HG02678 (cell line): ENCODE measurements at regions not wholly inside any gene's neighbourhood (a gene's known extent, or its start where the extent isn't known, plus 50 kb on each side); places are given as distances from the start of the nearest gene placed in this dataset.
"Not testable (repeated sequence)": the region's sequence is repeated elsewhere in the genome, so short reads cannot be mapped to it uniquely, and the experiment has no call there.

Source experiments
- ATAC-seq: cut with Tn5 transposase; IDR thresholded peaks from one replicate; pipeline ENCODE4 v1.9.1; 2021; ENCODE audit warnings: mild to moderate bottlenecking, moderate library complexity; ENCODE audit not compliant: unreplicated experiment

DNA sequence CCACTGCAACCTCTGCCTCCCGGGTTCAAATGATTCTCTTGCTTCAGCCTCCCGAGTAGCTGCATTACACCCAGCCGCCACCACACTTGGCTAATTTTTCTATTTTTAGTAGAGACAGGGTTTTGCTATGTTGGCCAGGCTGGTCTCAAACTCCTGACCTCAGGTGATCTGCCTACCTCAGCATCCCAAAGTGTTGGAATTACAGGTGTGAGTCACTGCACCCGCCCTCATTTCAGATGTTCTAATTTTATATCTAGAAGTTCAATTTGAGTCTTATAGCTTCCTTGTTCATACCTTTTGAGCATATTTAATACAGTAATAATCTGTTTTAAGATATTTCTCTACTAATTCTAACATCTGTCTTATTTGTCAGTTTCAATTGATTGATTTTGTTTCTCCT lies 159.1 kb downstream of the CYB561 start:
- ATAC-seq: not testable (repeated sequence)

DNA sequence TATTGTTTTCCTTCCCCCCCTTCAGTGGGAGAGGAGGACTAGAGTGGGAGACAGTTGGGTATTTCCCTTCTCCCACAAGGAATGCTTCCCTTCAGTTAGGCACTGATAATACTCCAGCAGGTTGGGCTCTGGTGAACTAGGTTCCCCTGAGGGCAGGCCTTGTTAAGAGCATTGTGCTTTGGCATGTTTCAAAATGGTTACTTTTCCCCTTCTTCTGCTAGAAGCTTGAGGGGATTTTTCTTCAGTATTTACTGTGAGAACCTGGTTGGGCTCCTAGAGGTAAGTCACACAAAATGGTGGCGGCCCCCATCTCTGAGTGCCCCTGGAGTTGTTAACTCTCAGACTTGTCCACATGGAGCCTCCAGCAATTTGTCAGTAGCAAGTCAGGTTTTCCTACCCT lies 156.2 kb downstream of the CYB561 start:
- no peak for ATAC-seq

DNA sequence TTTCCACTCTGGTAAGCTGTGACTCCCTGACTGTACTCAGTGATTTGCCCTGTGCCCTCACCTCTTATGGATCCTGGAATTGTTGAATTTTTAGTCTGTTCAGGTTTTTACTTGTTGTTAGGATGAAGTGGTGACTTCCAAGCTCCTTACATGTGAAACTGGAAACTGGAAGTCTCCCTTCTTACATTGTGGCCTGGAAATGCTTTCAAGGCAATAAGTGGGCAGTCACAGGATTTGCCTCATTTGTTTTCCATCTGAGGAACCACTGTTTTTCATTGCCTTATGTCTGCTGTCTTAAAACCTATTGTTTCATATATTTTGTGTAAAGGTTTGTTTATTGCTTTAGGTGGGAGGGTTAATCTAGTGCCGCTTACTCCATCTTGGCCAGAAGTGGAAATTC lies 155.8 kb downstream of the CYB561 start:
- ATAC-seq: no peak

DNA sequence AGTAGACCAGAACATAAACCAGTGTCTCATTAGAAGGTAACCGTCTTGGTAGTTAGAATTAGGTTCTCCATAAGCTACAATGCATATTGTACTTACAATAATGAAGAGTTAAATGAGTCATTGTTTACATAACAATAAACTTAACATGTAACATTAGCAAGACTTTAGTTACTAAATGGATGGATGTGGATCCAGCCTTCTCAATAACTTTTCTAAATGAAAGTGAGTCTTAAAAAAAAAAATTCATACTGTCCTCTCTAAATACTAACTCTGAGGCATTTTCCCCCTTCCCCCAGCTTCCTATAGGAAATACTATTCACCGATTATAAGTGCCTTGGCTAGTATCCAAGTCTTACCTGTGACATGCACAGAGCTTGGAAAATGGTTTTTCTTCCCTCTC lies 155.3 kb downstream of the CYB561 start:
- ATAC-seq: no peak

DNA sequence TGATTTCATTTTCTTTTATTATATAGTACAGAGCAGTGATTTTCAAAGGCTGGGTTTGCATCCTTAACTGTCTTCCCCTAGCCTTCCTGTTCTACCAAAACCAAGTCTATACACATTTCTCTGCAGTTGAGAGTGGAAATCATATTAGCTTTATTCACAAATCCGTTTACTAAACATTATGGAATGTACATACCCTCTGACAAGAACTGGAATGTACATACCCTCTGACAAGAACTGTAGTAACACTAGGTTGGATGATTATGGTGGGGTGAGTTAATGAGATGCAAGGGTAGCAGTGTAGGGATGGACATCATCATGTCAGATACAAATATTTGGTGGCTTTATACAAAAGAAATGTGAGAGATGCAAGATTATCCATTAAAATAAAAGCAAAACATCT lies 154.8 kb downstream of the CYB561 start:
- no peak for ATAC-seq

DNA sequence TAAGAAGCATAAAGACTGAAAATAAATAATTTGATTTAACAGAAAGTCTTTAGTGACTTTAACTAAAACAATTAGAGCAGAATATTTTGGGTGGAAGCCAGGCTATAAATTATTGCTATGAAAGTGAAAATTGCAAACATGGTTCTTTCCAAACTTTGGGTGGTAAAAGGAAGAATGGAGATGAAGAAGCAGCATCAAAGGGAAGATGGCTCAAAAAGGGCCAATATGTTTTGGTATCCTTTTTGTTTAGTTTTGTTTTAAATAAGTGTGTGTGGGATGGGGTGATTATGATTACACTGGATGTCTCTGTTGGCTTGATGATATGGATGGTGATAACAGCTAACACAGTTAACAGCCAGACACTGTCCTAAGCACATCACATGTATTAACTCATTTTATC lies 153.7 kb downstream of the CYB561 start:
- ATAC-seq: no peak

DNA sequence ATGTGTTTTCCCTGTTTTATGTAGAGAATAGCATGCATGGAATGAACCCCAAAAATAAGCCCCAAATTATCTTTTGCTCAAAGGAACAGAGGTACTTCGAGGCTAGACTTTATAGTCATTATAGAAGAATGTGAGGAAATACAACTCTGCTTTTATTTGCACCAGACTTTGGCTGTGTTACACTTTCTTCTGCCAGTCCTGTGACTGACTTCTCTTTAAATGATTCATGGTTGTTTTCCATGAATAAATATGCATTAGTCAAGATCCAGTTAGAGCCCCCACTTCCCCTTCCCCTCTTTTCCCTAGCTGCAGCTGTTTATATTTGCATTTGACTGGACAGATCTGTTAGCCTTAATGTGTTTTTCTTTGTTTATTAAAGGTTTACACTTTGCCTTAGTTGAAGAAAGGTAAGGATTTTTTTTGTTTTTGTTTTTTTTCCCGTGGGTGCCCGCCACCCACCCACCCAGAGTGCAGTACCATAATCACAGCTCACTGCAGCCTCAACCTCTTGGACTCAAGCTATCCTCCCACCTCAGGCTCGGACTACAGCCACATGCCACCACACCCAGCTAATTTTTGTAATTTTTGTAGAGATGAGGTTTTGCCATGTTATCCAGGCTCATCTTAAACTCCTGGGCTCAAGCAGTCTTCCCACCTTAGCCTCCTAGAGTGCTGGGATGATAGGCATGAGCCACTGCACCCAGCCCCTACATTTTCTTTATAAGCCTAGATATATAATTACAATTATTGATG lies 152.6 kb downstream of the CYB561 start:
- no peak for ATAC-seq

DNA sequence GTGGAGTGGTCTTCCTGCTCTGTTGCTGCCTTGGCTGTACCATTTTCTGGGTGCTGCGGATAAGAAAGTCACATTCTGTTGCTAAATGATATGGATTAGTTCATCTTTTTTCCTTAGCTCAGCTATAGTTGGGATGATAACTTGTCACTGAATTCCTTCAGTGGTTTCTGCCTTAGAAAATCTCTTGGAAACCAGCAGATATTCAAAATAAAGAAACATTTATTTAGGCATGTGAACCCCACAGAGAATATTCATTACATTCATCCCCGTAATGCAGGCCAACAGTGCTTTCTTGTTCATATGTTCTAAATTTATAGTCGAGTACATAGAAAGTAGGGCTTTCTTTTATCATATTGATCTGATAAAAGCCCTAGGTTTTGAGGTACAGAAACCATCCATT lies 151.3 kb downstream of the CYB561 start:
- no peak for ATAC-seq

DNA sequence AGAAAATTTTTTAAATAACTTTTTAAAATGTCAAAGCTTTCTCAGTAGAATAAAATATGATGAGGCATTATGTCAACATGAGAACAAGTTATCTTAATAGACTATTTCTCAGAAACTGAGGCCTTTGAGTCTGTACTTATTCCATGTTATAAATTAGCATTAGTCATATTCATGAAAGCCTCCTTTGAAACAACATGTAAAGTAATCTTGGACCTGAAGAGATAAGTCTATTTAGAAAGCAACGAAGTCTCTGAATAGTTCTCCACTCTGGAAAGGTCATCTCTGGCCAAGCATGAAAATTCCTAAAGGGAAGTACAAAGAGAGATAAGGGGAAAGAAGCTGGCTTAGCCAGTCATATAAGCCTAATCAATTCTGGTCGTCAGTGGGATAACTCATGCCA lies 150.8 kb downstream of the CYB561 start:
- no peak for ATAC-seq

DNA sequence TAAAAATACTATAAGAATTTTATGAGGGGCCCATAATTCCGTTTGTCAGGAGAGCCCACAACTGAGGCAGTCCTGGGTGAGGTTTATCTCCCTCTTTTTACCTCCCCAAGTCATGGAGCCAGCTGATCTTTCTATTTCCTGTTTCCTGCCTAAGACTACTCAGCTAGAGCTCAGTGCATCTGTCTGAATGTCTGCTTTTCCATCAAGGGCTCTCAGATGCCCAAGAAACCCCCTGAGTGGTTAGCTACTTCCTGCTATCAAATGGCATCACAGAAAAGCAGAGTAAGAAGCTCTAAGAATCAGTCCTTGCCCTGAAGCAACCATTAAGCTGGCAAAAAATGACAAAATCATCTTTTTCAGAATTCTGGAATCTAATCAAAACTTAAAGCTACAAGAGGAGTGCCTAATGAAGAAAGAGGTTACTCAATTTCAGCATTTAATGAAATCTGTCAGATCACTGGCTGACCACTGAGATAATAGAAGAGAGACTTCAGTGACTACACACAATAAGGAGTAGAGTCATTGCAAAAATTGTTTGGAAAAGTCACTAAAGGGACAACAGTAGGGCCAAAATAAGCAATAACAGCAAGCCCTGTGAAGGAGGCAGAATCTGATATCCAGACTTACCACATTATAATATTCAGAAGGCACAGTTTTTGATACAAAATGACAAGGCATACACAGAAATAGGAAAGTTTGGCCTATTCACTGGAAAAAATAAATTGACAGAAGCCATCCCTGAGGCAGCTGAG lies 150.1 kb downstream of the CYB561 start:
- no peak for ATAC-seq

DNA sequence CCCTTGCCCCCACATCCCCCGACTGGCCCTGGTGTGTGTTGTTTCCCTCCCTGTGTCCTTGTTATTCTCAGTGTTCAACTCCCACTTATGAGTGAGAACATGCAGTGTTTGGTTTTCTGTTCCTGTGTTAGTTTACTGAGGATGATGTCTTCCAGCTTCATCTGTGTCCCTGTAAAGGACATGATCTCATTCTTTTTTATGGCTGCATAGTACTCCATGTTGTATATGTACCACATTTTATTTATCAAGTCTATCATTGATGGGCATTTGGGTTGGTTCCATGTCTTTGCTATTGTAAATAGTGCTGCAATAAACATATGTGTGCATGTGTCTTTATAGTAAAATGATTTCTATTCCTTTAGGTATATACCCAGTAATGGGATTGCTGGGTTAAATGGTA lies 147.2 kb downstream of the CYB561 start:
- ATAC-seq: not testable (repeated sequence)

DNA sequence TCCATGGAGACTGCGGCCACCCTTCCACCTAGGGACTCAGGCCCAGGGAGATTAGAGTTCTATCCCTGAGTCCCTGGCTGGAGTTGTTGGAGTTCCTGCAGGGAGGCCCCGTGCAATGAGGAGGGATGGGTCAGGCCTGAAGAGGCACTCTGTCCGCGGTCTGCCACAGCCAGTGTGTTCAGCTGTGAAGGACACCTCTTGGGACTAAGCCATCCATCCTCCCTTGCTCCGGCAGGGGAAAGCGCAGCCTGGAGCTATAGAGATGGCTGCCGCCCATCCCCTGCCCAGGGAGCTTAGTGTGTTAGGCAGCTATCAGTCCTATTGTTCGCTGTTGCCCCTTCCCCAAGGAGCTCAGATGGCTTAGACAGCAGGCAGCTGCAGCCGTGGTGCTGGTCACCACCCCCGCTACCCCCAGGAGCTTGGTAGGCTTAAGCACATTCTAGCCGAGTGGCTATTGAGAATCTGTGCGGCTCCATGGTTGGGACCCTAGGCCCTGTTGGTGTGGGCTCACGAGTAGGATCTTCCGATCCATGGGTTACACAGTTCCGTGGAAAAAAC lies 141.3 kb downstream of the CYB561 start:
- no peak for ATAC-seq

DNA sequence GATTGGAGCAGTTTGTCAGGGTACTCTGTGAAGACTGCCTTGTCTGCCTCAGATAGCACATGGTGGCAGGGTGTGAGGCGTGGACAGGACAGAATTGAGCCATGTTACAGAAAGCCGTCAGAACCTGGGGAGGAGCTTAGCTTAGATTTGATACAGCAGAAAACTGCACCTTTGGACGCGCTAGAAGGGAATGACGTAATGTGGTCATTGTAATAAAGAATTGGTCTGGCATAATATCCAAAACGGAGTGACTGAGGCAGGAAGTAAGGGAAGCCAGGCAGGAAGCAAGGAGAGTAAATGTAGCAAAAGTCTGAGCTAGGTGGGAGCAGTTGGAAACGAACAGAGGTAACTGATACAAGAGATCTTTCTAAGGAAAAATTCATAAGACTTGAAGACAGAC lies 140.2 kb downstream of the CYB561 start:
- ATAC-seq: no peak

DNA sequence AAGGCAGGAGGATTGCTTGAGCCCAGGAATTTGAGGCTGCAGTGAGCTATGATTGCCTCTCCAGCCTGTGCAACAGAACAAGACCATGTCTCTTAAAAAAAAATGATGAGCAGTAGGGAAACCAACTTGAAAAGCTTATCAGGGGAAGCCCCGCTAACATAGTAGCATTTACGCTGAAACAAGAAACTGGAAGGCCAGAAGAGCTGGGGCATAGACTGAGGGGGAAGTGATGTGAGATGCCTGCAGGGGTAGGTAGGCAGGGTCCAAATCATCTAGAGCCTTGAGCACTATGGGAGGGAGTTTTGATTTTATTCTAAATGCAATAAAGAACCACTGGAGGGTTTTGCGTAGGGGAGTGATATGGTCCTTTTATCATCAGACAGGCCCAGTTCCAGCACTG lies 139.3 kb downstream of the CYB561 start:
- ATAC-seq: no peak

DNA sequence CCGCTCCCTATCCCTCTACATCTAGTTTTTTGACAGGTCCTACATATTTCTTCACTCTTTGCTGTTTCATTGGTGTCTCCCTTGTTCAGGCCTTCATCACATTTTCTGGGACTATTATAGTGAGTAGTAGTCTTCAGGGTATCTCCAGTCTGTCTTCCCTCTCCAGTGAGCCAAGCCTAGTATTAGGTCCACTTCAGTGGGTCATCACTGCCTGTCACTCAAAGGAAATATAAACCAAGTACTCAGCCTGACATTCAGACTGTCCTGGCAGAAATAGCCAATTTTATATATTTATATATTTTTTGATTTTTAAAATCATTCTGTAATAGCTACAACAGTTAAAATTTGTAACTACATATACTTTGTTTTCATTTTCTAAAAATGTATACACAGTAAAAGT lies 137.8 kb downstream of the CYB561 start:
- no peak for ATAC-seq

DNA sequence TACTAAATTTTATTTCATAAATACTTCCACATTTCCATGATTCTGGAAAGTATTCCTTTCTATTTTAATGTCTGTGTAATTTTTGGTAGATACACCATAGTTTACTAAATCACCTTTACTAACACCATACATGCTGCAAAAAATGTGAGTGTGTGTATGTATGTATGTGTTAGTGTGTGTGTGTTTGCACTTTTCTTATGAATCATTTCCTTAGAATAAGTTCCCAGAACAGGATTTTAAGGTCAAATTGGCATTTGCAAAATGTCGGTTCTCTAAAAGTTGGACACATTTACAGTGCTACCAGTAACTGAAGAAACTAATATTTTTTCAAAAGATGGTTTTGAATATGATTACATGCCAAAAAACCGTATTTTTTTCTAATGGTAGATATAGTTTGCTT lies 137.1 kb downstream of the CYB561 start:
- no peak for ATAC-seq

DNA sequence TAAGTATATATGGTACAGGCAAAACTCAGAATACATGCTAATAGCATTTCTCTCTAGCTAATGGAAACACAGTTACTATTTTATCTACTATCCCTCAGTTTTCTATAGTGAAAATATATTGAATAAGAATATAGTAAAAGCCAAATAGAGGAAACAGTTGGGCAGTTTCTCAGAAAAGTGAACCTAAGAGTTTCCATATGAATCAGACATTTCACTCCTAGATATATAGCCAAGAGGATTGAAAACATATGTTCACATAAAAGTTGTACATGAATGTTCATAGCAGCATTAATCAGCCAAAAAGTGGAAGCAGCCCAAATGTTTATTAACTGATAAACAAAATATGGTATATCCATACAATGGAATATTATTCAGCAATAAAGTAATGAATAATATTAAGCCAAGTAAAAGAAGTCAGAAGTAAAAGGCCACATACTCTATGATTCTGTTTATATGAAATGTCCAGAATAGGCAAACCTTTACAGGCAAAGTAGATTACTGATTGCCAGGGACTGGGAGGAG lies 134.6 kb downstream of the CYB561 start:
- ATAC-seq: no peak

DNA sequence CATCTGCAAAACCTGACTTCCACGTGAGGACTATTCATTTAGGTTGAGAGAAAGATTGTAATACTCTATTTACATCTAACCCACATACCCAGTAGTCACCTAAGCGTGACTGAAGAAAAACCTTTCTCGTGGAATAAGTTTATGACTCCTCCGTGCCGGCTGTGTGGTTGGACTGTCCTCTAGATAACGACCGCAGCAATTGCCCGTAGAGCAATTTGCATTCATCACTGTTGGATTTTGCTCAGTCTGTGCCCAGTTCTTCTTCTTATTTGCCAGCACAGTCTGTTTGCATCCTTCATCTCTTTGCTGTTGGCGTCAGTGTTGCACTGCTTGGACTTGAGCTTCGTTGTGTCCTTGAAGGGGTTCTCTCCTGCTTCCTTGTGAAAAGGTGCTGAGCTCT lies 131.3 kb downstream of the CYB561 start:
- no peak for ATAC-seq

DNA sequence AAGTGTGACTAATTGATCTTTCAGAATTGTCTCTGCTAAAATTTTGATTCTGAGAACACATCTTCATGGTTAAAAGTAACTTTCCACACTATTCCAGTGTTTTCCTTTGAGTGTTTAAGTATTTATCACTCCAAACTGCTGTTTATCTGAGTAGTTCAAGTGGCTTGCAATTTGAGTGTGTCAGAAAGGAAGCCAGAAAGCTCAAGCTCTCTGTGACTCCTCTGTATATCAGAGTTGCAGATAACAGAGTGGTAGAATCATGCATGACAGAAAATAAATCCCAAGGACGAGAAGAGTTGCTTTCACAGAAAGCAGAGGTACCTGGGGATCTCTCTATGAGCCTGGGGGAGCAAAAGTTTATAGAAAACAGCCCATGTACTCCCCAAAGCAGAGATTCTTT lies 130.0 kb downstream of the CYB561 start:
- no peak for ATAC-seq

DNA sequence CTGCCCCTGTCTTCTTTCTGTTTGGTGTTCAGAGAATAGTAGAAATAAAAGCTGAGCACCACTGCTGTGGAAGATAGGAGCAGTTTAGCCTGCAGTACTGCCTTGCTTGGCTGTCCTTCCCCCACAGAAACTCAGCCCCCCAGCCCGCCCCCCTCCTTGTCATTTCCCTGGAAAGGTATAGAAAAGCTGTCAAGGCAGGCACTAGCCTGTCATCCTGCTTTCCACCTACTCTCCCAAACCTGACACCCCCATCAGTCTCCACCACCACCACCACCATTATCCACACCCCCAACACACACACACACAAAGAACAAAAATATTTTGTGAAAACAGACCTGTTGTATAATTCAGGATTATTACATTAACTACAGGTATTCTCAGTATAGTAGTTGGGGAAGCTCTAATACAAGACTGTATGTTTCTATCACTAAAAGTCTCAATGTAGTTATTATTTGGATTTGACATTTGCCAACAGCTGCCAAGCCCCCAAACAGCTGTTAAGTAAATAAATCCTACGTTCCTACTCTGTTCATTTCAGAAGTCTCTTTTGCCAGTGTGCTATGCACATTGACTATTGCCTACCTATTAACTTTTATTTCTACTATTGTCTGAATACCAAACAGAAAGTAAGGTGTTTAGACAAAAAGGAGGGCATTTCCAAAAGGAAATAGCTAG lies 128.8 kb downstream of the CYB561 start:
- ATAC-seq: no peak

DNA sequence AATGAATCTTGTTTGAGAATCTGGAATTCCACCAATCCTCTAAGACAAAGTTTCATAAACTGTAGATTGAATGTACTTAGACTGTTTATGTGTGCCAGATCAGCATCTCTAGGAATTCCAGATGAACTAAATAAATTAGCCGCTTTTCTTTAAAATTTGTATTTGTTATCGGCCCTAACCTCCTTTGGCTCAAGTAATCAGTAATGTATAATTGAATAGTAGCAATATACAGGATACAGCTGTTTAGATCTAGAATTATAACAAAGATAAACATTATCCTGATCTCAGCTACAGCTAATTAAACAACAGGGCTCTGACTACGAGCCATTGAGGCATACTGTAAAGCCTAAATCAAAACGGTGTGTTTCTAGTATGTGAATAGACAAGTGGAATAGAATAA lies 120.3 kb downstream of the CYB561 start:
- no peak for ATAC-seq

DNA sequence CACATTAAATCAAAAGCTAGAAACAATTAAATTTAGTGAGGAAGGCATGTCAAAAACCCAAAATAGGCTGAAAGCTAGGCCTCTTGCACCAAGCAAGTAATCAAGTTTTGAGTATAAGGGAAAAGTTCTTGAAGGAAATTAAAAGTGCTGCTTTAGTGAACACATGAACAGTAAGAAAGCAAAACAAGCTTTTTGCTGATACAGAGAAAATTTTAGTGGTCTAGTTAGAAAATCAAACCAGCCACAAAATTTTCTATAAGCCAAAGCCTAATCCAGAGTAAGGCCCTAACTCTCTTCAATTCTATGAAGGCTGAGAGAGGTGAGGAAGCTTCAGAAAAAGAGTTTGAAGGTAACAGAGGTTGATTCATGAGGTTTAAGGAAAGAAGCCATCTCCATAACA lies 116.2 kb downstream of the CYB561 start:
- no peak for ATAC-seq
